ENCODE measurements at regions not wholly inside any gene's neighbourhood (a gene's known extent, or its start where the extent isn't known, plus 50 kb on each side); places are given as distances from the start of the nearest gene placed in this dataset.

- H3K9me3 ChIP-seq (ENCODE audit: control insufficient read depth in 4 of 4, insufficient read depth in 3 of 4, low read length in 3 of 4) = no peaks in the 10 kb centered on the region
- H3K27me3 ChIP-seq (ENCODE audit: control insufficient read depth in 3 of 3, insufficient read depth in 3 of 3, low read length in 2 of 3) = no peaks in the 10 kb centered on the region
- WGBS, 2 donors = 83 to 88% methylated on average over 2 of the region's 2 CpGs
- H3K4me1 ChIP-seq (ENCODE audit: control insufficient read depth in 5 of 5, insufficient read depth in 5 of 5, low read length in 5 of 5) = peaks cover 3 to 14% (median 7%) of the 10 kb centered on the region in 5 donors
- H3K9ac ChIP-seq (ENCODE audit: insufficient read depth in 1 of 2, low read length in 2 of 2) = no peak overlapping the region
- no peak for TF ChIP-seq CTCF (IDR thresholded peaks at IDR 0.05; ENCODE audit: control extremely low read depth, extremely low read depth)
- no peak overlapping the region for H3K4me3 ChIP-seq
- no peaks in the 10 kb centered on the region for H3K36me3 ChIP-seq (ENCODE audit: control insufficient read depth in 4 of 4, insufficient read depth in 4 of 4, low read length in 4 of 4)
- no peak for DNase-seq
- no peak for ATAC-seq (ENCODE audit: insufficient read depth, low FRiP score)
- no peak overlapping the region for H3K27ac ChIP-seq (ENCODE audit: low read depth in 1 of 2, low read length in 1 of 2)
Observed at GRCh38 chr1:93769777-93770176, 88.1 kb upstream of the BCAR3 start.

DNA sequence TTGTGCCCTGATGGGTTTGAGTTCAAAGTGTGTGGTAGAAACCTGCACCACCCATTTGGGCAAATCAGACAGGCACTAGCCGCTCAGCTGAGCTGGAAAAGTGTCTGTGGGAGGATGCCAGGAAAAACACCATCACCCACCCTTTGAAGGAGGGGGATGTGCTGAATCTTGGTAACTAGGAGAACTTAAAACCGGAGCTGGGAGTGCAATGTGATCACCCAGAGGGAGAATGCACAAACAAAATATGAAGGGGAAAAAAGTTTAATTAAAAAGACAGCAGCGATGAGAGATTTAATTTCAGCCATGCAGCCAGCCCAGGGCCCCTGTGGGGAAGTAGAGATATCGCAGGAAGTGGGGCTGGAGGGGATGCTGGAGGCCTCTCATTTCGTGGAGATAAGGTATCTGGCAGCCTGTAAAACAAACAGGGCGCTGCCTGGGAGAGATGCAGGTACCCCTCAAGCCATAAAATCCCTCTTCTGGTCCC is 86.8 kb upstream of the BCAR3 start:
- 24 to 44% methylated on average over 6 of the region's 6 CpGs for WGBS, 2 donors
- H3K9me3 ChIP-seq (ENCODE audit: control insufficient read depth in 4 of 4, insufficient read depth in 3 of 4, low read length in 3 of 4) = no peaks in the 10 kb centered on the region
- peaks cover 3 to 14% (median 5%) of the 10 kb centered on the region in 5 donors for H3K4me1 ChIP-seq (ENCODE audit: control insufficient read depth in 5 of 5, insufficient read depth in 5 of 5, low read length in 5 of 5)
- H3K36me3 ChIP-seq (ENCODE audit: control insufficient read depth in 4 of 4, insufficient read depth in 4 of 4, low read length in 4 of 4) = no peaks in the 10 kb centered on the region
- no peak overlapping the region for H3K4me3 ChIP-seq
- TF ChIP-seq CTCF (IDR thresholded peaks at IDR 0.05; ENCODE audit: control extremely low read depth, extremely low read depth) = no peak
- ATAC-seq (ENCODE audit: insufficient read depth, low FRiP score) (no peak), DNase-seq (no peak)
- no peak overlapping the region for H3K9ac ChIP-seq (ENCODE audit: insufficient read depth in 1 of 2, low read length in 2 of 2)
- H3K27ac ChIP-seq (ENCODE audit: low read depth in 1 of 2, low read length in 1 of 2) = peak overlapping the region in 1 of 2 donors; percentile 68
- H3K27me3 ChIP-seq (ENCODE audit: control insufficient read depth in 3 of 3, insufficient read depth in 3 of 3, low read length in 2 of 3) = no peaks in the 10 kb centered on the region

- H3K27ac ChIP-seq (ENCODE audit: low read depth in 1 of 2, low read length in 1 of 2) = no peak overlapping the region
- no peaks in the 10 kb centered on the region for H3K27me3 ChIP-seq (ENCODE audit: control insufficient read depth in 3 of 3, insufficient read depth in 3 of 3, low read length in 2 of 3)
- WGBS, 2 donors = 87 to 92% methylated on average over 7 of the region's 7 CpGs
- H3K9ac ChIP-seq (ENCODE audit: insufficient read depth in 1 of 2, low read length in 2 of 2) = no peak overlapping the region
- peaks cover 3 to 14% (median 5%) of the 10 kb centered on the region in 5 donors for H3K4me1 ChIP-seq (ENCODE audit: control insufficient read depth in 5 of 5, insufficient read depth in 5 of 5, low read length in 5 of 5)
- no peak for DNase-seq
- no peak for ATAC-seq (ENCODE audit: insufficient read depth, low FRiP score)
- H3K36me3 ChIP-seq (ENCODE audit: control insufficient read depth in 4 of 4, insufficient read depth in 4 of 4, low read length in 4 of 4) = no peaks in the 10 kb centered on the region
- H3K4me3 ChIP-seq = no peak overlapping the region
- TF ChIP-seq CTCF (IDR thresholded peaks at IDR 0.05; ENCODE audit: control extremely low read depth, extremely low read depth) = no peak
- H3K9me3 ChIP-seq (ENCODE audit: control insufficient read depth in 4 of 4, insufficient read depth in 3 of 4, low read length in 3 of 4) = no peaks in the 10 kb centered on the region
Observed at GRCh38 chr1:93766451-93766850, 84.8 kb upstream of the BCAR3 start.

- DNase-seq (no peak), ATAC-seq (ENCODE audit: insufficient read depth, low FRiP score) (no peak)
- Histone ChIP-seq H3K36me3 (ENCODE audit: control insufficient read depth in 4 of 4, insufficient read depth in 4 of 4, low read length in 4 of 4) (no peaks in the 10 kb centered on the region), H3K9ac (ENCODE audit: insufficient read depth in 1 of 2, low read length in 2 of 2) (no peak overlapping the region), H3K4me3 (no peak overlapping the region), H3K9me3 (ENCODE audit: control insufficient read depth in 4 of 4, insufficient read depth in 3 of 4, low read length in 3 of 4) (no peaks in the 10 kb centered on the region), H3K27ac (ENCODE audit: low read depth in 1 of 2, low read length in 1 of 2) (no peak overlapping the region), H3K27me3 (ENCODE audit: control insufficient read depth in 3 of 3, insufficient read depth in 3 of 3, low read length in 2 of 3) (no peaks in the 10 kb centered on the region), H3K4me1 (ENCODE audit: control insufficient read depth in 5 of 5, insufficient read depth in 5 of 5, low read length in 5 of 5) (peaks cover 3 to 14% (median 5%) of the 10 kb centered on the region in 5 donors)
- TF ChIP-seq CTCF (IDR thresholded peaks at IDR 0.05; ENCODE audit: control extremely low read depth, extremely low read depth) = no peak
Observed at GRCh38 chr1:93765099-93765498, 83.5 kb upstream of the BCAR3 start.

All from lung (tissue), 11 donors.